PC-3 (cell line): ENCODE measurements at regions not wholly inside any gene's neighbourhood (a gene's known extent, or its start where the extent isn't known, plus 50 kb on each side); places are given as distances from the start of the nearest gene placed in this dataset.

ENCODE experiments used
- ATAC-seq: fragments of 200-7000 bp; cut with Tn5 transposase; 2 replicates; pipeline ENCODE4 v1.9.1; 2020; ENCODE audit warnings: mild to moderate bottlenecking, moderate library complexity
- BruUV-seq: library from RNA; stranded (reverse); fragments of 400-500 nt; replicated peaks from 2 replicates; lab custom pipeline; 2021; lab: Mats Ljungman, UMichigan
- CTCF ChIA-PET: fragments of 300-600 bp; sonication (Branson Sonifier 250); formaldehyde crosslinking; loops from one replicate; lab custom pipeline; 2022; ENCODE audit warnings: antibody characterized with exemption; lab: Charles Lee
- POLR2A ChIA-PET: fragments of 300-600 bp; sonication (Branson Sonifier 250); formaldehyde crosslinking; loops from one replicate; lab custom pipeline; 2022; ENCODE audit warnings: antibody characterized with exemption; ENCODE audit not compliant: unreplicated experiment; lab: Charles Lee
- DNase-seq: peaks from one replicate; pipeline ENCODE4 v3.0.0-alpha.2; 2015
- H2AFZ ChIP-seq: fragments of 300-600 bp; sonication (generic); 2 replicates; pipeline ENCODE4 v1.6.0; 2016; ENCODE audit warnings: antibody characterized with exemption, low read length
- H3F3A ChIP-seq: fragments of 300-600 bp; sonication (generic); one replicate; pipeline ENCODE4 v1.6.0; 2017; ENCODE audit warnings: antibody characterized with exemption, low read length, control low read depth, mild to moderate bottlenecking; ENCODE audit not compliant: unreplicated experiment
- H3K27ac ChIP-seq: fragments of 300-600 bp; sonication (generic); 2 replicates; pipeline ENCODE4 v1.5.1; 2016; ENCODE audit warnings: mild to moderate bottlenecking, low read length
- H3K27me3 ChIP-seq: fragments of 300-600 bp; sonication (generic); 2 replicates; pipeline ENCODE4 v1.6.1; 2016; ENCODE audit warnings: low read length, mixed read lengths
- H3K36me3 ChIP-seq: fragments of 300-600 bp; sonication (generic); 2 replicates; pipeline ENCODE4 v1.6.1; 2016; ENCODE audit warnings: low read depth, mixed run types, low read length, mixed read lengths
- H3K4me1 ChIP-seq: fragments of 300-600 bp; sonication (generic); 2 replicates; pipeline ENCODE4 v1.5.1; 2016; ENCODE audit warnings: low read length; ENCODE audit not compliant: insufficient read depth
- H3K4me2 ChIP-seq: fragments of 300-600 bp; sonication (generic); 2 replicates; pipeline ENCODE4 v1.6.0; 2016; ENCODE audit warnings: low read length
- H3K4me3 ChIP-seq: fragments of 300-600 bp; sonication (generic); 2 replicates; pipeline ENCODE4 v1.5.1; 2016; ENCODE audit warnings: mild to moderate bottlenecking, low read length, mixed read lengths
- H3K79me2 ChIP-seq: fragments of 300-600 bp; sonication (generic); 2 replicates; pipeline ENCODE4 v1.6.1; 2017; ENCODE audit warnings: low read length, mixed read lengths
- H3K9ac ChIP-seq: fragments of 300-600 bp; sonication (generic); 2 replicates; pipeline ENCODE4 v1.6.0; 2016; ENCODE audit warnings: mild to moderate bottlenecking, low read length
- H3K9me2 ChIP-seq: fragments of 300-600 bp; sonication (generic); replicated peaks from 2 replicates; pipeline ENCODE4 v1.6.1; 2016; ENCODE audit warnings: mixed run types, low read length, mixed read lengths
- H3K9me3 ChIP-seq: fragments of 300-600 bp; sonication (generic); 2 replicates; pipeline ENCODE4 v1.6.1; 2016; ENCODE audit warnings: low read length, mixed read lengths
- H4K20me1 ChIP-seq: fragments of 300-600 bp; sonication (generic); 2 replicates; pipeline ENCODE4 v1.6.1; 2016; ENCODE audit warnings: low read length, mixed read lengths
- CTCF ChIP-seq: fragments of 300-600 bp; sonication (generic); conservative IDR thresholded peaks from 2 replicates; pipeline ENCODE4 v1.5.1; 2017; ENCODE audit warnings: antibody characterized with exemption, low read depth, mild to moderate bottlenecking, low read length
- EZH2 ChIP-seq: fragments of 300-600 bp; sonication (generic); IDR thresholded peaks from one replicate; pipeline ENCODE4 v1.6.1; 2017; ENCODE audit warnings: antibody characterized with exemption, mild to moderate bottlenecking, low read length; ENCODE audit not compliant: unreplicated experiment
- EZH2phosphoT487 ChIP-seq: fragments of 300-600 bp; sonication (generic); IDR thresholded peaks from 2 replicates; pipeline ENCODE4 v1.6.1; 2018; ENCODE audit warnings: mild to moderate bottlenecking, antibody characterized with exemption, low read length, borderline replicate concordance
- intact Hi-C: fragments of 100-400 bp; cut with micrococcal nuclease; formaldehyde crosslinking; loops from 2 replicates; pipeline ENCODE4 v1.9.0; 2023

GRCh38 chr20:55678126-55678525 lies 327.2 kb downstream of the CBLN4 start:
- no peaks in the 10 kb centered on the region for H3K9me2 ChIP-seq
- TF ChIP-seq EZH2phosphoT487 = no peak
- H3K4me1 ChIP-seq = no peaks in the 10 kb centered on the region
- no peak overlapping the region for H3K9ac ChIP-seq
- no TSS peak for BruUV-seq
- peaks cover 47% of the 10 kb centered on the region for H3K9me3 ChIP-seq
- no peak for ATAC-seq
- POLR2A ChIA-PET = no interaction called here
- intact Hi-C loops = no loop called here
- no peak overlapping the region for H2AFZ ChIP-seq
- H3K36me3 ChIP-seq = no peaks in the 10 kb centered on the region
- H3K4me2 ChIP-seq = no peak overlapping the region
- no peak for DNase-seq
- no peak overlapping the region for H3K4me3 ChIP-seq
- H3F3A ChIP-seq = no peaks in the 10 kb centered on the region
- no peaks in the 10 kb centered on the region for H3K79me2 ChIP-seq
- H4K20me1 ChIP-seq = no peaks in the 10 kb centered on the region
- CTCF ChIA-PET = no interaction called here
- H3K27me3 ChIP-seq = no peaks in the 10 kb centered on the region
- no peak overlapping the region for H3K27ac ChIP-seq

- no TSS peak for BruUV-seq
- CTCF ChIA-PET = no interaction called here
Measured at GRCh38 chr20:55677011-55677410, 328.3 kb downstream of the CBLN4 start.

GRCh38 chr20:55676097-55676496 lies 329.2 kb downstream of the CBLN4 start:
- H3K4me2 ChIP-seq = no peak overlapping the region
- BruUV-seq = no TSS peak
- no peak for TF ChIP-seq EZH2phosphoT487
- no peak for TF ChIP-seq CTCF
- no peak for TF ChIP-seq EZH2
- H4K20me1 ChIP-seq = no peaks in the 10 kb centered on the region
- no peaks in the 10 kb centered on the region for H3K4me1 ChIP-seq
- H3K27me3 ChIP-seq = no peaks in the 10 kb centered on the region
- H3K36me3 ChIP-seq = no peaks in the 10 kb centered on the region
- H3K9me3 ChIP-seq = peaks cover 53% of the 10 kb centered on the region
- H3F3A ChIP-seq = no peaks in the 10 kb centered on the region
- ATAC-seq (no peak), DNase-seq (peak; percentile 4)
- intact Hi-C loops = no loop called here
- no peak overlapping the region for H2AFZ ChIP-seq
- no peak overlapping the region for H3K4me3 ChIP-seq
- no peak overlapping the region for H3K27ac ChIP-seq
- ChIA-PET CTCF (no interaction called here), POLR2A (no interaction called here)
- no peaks in the 10 kb centered on the region for H3K9me2 ChIP-seq
- no peaks in the 10 kb centered on the region for H3K79me2 ChIP-seq
- no peak overlapping the region for H3K9ac ChIP-seq

More at GRCh38 chr20:55677011-55677410, 328.3 kb downstream of the CBLN4 start:
- no peak for TF ChIP-seq EZH2
- TF ChIP-seq EZH2phosphoT487 = no peak
- TF ChIP-seq CTCF = no peak
- Histone ChIP-seq H4K20me1 (no peaks in the 10 kb centered on the region), H3K9me3 (peaks cover 49% of the 10 kb centered on the region), H3K79me2 (no peaks in the 10 kb centered on the region), H3K27ac (no peak overlapping the region), H3K9me2 (no peaks in the 10 kb centered on the region), H3K4me2 (no peak overlapping the region), H3K4me3 (no peak overlapping the region), H2AFZ (no peak overlapping the region), H3K4me1 (no peaks in the 10 kb centered on the region), H3K36me3 (no peaks in the 10 kb centered on the region), H3F3A (no peaks in the 10 kb centered on the region), H3K27me3 (no peaks in the 10 kb centered on the region), H3K9ac (no peak overlapping the region)
- POLR2A ChIA-PET = no interaction called here
- intact Hi-C loops = no loop called here
- ATAC-seq (no peak), DNase-seq (no peak)
